ENCODE measurements at regions not wholly inside any gene's neighbourhood (a gene's known extent, or its start where the extent isn't known, plus 50 kb on each side); places are given as distances from the start of the nearest gene placed in this dataset.

DNA sequence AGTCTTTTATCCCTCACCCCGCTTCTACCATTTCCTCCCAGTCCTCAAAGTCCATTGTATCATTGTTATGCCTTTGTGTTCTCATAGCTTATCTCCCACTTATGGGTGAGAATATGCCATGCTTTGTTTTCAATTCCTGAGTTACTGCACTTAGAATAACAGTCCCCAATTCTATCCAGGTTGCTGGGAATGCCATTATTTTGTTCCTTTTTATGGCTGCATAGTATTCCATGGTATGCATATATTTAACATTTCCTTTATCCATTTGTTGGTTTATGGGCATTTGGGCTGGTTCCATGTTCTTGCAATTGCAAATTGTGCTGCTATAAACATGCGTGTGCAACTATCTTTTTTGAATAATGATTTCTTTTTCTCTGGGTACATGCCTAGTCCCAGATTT is 114.9 kb downstream of the VPREB1 start:
- Histone ChIP-seq H3K27ac (no peak overlapping the region), H3K36me3 (no peaks in the 10 kb centered on the region), H3K9me3 (no peaks in the 10 kb centered on the region), H3K27me3 (peaks cover 0 to 9% (median 0%) of the 10 kb centered on the region in 4 donors), H3K4me1 (no peaks in the 10 kb centered on the region), H3K4me3 (no peak overlapping the region)
- no peak for DNase-seq
- intact Hi-C loops (cut with DNase I) = no loop called here
- ATAC-seq = no peak
- TF ChIP-seq, protein P1, sequence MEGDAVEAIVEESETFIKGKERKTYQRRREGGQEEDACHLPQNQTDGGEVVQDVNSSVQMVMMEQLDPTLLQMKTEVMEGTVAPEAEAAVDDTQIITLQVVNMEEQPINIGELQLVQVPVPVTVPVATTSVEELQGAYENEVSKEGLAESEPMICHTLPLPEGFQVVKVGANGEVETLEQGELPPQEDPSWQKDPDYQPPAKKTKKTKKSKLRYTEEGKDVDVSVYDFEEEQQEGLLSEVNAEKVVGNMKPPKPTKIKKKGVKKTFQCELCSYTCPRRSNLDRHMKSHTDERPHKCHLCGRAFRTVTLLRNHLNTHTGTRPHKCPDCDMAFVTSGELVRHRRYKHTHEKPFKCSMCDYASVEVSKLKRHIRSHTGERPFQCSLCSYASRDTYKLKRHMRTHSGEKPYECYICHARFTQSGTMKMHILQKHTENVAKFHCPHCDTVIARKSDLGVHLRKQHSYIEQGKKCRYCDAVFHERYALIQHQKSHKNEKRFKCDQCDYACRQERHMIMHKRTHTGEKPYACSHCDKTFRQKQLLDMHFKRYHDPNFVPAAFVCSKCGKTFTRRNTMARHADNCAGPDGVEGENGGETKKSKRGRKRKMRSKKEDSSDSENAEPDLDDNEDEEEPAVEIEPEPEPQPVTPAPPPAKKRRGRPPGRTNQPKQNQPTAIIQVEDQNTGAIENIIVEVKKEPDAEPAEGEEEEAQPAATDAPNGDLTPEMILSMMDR (IDR thresholded peaks at IDR 0.05) = no peak
- FAIRE-seq = no peak
- WGBS, 2 donors = 77% methylated on average over 2 of the region's 2 CpGs

DNA sequence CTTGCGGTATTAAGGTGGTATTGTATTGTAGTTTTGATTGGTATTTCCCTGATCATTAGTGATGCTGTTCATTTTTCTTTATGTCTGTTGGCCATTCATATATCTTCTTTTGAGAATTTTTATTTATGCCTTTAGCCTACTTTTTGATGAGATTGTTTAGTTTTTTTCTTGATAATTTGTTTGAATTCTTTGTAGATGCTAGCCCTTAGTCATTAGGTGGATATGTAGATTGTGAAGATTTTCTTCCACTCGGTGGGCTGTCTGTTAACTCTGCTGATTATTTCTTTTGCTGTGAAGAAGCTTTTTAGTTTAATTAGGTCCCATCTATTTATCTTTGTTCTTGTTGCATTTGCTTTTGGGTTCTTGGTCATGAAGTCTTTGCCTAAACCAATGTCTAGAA is 115.4 kb downstream of the VPREB1 start:
- FAIRE-seq = no peak
- no peaks in the 10 kb centered on the region for H3K9me3 ChIP-seq
- H3K36me3 ChIP-seq = no peaks in the 10 kb centered on the region
- H3K4me3 ChIP-seq = no peak overlapping the region
- H3K27ac ChIP-seq = no peak overlapping the region
- no peak for DNase-seq
- ATAC-seq = no peak
- 66 to 72% methylated on average over 2 of the region's 2 CpGs for WGBS, 2 donors
- H3K27me3 ChIP-seq = peaks cover 0 to 9% (median 0%) of the 10 kb centered on the region in 4 donors
- intact Hi-C loops (cut with DNase I) = no loop called here
- no peaks in the 10 kb centered on the region for H3K4me1 ChIP-seq
- TF ChIP-seq, protein P1 (IDR thresholded peaks at IDR 0.05) = no peak

DNA sequence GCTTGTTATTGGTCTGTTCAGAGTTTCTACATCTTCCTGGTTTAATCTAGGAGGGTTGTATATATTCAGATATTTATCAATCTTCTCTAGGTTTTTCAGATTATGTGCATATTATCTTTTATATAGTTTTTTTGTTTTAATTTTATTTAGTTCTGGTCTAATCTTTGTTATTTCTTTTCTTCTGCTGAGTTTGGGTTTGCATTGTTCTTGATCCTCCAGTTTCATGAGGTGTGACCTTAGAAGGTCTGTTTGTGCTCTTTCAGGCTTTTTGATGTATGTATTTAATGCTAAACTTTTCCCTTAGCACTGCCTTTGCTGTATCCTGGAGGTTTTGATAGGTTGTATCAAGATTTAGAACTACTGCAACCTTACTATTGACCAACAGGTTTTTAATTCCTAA is 117.7 kb downstream of the VPREB1 start:
- intact Hi-C loops (cut with DNase I) = no loop called here
- ATAC-seq (no peak), DNase-seq (no peak), FAIRE-seq (no peak)
- Histone ChIP-seq H3K4me3 (no peak overlapping the region), H3K27ac (no peak overlapping the region), H3K9me3 (no peaks in the 10 kb centered on the region), H3K4me1 (no peaks in the 10 kb centered on the region), H3K27me3 (peaks cover 0 to 17% (median 0%) of the 10 kb centered on the region in 4 donors), H3K36me3 (no peaks in the 10 kb centered on the region)
- TF ChIP-seq, protein P1 (IDR thresholded peaks at IDR 0.05) = no peak

DNA sequence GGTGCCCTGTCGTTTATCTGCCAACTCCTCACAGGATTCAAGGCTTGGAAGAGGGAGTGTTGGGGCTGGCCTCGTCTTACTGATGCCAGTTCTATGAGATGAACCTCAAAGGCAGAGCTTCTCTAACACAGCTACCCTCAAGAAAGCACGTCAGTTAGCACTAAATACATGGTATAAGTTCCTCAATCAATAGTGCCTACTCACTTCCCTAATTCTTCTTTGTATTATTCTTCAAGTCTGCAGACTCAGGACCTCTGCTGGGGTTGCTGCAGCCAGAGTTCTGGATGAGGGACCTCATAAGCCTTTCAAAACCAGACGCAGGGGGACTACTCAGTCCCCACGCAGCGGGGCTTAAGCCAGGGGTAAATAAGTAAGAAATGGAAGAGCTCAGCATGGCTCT is 118.3 kb downstream of the VPREB1 start:
- WGBS, 2 donors = 56 to 60% methylated on average over 6 of the region's 6 CpGs
- Histone ChIP-seq H3K4me3 (no peak overlapping the region), H3K27me3 (peaks cover 0 to 17% (median 0%) of the 10 kb centered on the region in 4 donors), H3K4me1 (no peaks in the 10 kb centered on the region), H3K27ac (no peak overlapping the region), H3K9me3 (no peaks in the 10 kb centered on the region), H3K36me3 (no peaks in the 10 kb centered on the region)
- no peak for DNase-seq
- TF ChIP-seq, protein P1 (IDR thresholded peaks at IDR 0.05) = no peak
- FAIRE-seq = no peak
- ATAC-seq = no peak
- intact Hi-C loops (cut with DNase I) = no loop called here

DNA sequence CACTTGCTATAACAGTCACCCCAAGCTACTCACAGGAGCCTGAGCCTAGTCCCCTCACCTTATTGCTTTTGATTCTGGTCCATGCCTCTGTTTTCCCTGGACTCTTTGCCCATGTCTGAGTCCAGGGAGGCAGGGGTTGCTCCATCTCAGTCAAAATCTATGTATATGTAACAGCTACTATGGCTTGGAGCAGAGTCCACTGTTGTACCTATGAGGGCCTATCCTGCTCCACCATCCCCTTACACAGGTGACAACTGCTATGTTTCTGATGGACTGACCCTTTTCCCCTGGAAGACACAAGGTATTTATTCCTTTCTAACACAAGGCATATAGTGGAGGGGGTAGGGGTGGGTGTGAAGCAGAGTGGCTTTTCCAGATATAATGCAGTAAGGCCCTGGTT is 119.6 kb downstream of the VPREB1 start:
- no peaks in the 10 kb centered on the region for H3K36me3 ChIP-seq
- DNase-seq (no peak), FAIRE-seq (no peak)

More for the DNA sequence above, 119.6 kb downstream of the VPREB1 start:
- ATAC-seq = no peak
- H3K9me3 ChIP-seq = no peaks in the 10 kb centered on the region
- H3K27me3 ChIP-seq = peaks cover 0 to 17% (median 0%) of the 10 kb centered on the region in 4 donors
- TF ChIP-seq, protein P1 (IDR thresholded peaks at IDR 0.05) = no peak
- no peaks in the 10 kb centered on the region for H3K4me1 ChIP-seq
- H3K27ac ChIP-seq = no peak overlapping the region
- H3K4me3 ChIP-seq = no peak overlapping the region
- intact Hi-C loops (cut with DNase I) = no loop called here
